ENCODE measurements at regions not wholly inside any gene's neighbourhood (a gene's known extent, or its start where the extent isn't known, plus 50 kb on each side); places are given as distances from the start of the nearest gene placed in this dataset.

GRCh38 chr5:113692466-113692865 is 179.0 kb downstream of the YTHDC2 start:
- TF ChIP-seq CTCF (IDR thresholded peaks at IDR 0.05; ENCODE audit: insufficient read depth, low read length, poor library complexity, severe bottlenecking) (no peak), EZH2phosphoT487 (conservative IDR thresholded peaks at IDR 0.05; ENCODE audit: low read length) (no peak)

Data from SU-DHL-6 (cell line).